Right lobe of liver (tissue), 4 donors: ENCODE measurements at regions not wholly inside any gene's neighbourhood (a gene's known extent, or its start where the extent isn't known, plus 50 kb on each side); places are given as distances from the start of the nearest gene placed in this dataset.

Experiments used
- CTCF ChIP-seq, 4 donors: fragments of 200-600 bp in 3 of 4; fragments of 450-650 bp in 1 of 4; IDR thresholded peaks; one replicate each; pipeline versions ENCODE4 v1.5.1 to v1.8.0; 2016 to 2022; ENCODE audit warnings: antibody characterized with exemption in 4 of 4, mild to moderate bottlenecking in 2 of 4
- POLR2A ChIP-seq: fragments of 450-650 bp; IDR thresholded peaks from one replicate; pipeline ENCODE4 v1.6.1; 2017; ENCODE audit warnings: antibody characterized with exemption, mild to moderate bottlenecking
- donor health status: DM: no; HTN: no; CAD: no.
- donor health status: DM: no; HTN: no; CAD: no.
- donor health status: DM: no; HTN: yes; CAD: no.

- TF ChIP-seq CTCF (IDR thresholded peaks at IDR 0.05) (no peak), POLR2A (no peak)
Observed at GRCh38 chr9:15077946-15078729, 167.9 kb upstream of the FREM1 start.
